GM12874 (cell line): ENCODE measurements at regions not wholly inside any gene's neighbourhood (a gene's known extent, or its start where the extent isn't known, plus 50 kb on each side); places are given as distances from the start of the nearest gene placed in this dataset.

Source experiments
- TF ChIP-seq, protein P1 (sequence below): IDR thresholded peaks from 2 replicates; pipeline ENCODE4 v1.5.1; 2011; ENCODE audit warnings: low read depth, mild to moderate bottlenecking, control low read depth, low read length, moderate library complexity; ENCODE audit not compliant: insufficient read depth

DNA sequence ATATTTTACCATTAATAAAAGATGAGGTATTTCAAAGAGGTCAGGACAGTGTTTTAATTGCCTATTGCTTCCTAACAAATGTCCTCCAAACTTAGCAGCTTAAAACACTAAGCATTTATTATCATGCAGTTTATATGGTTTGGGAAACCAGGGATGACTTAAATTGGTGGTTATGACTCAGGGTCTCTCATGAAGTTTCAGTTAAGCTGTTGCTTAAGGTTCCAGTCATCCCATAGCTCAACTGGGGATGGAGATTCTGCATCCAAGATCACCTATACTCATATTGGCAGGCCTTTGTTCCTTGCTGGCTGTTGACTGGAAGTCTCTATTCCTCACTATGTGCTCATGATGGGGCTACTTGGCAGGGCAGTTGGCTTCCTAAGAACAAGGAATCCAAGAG lies 1329.9 kb upstream of the GOT2 start:
- TF ChIP-seq, protein P1, sequence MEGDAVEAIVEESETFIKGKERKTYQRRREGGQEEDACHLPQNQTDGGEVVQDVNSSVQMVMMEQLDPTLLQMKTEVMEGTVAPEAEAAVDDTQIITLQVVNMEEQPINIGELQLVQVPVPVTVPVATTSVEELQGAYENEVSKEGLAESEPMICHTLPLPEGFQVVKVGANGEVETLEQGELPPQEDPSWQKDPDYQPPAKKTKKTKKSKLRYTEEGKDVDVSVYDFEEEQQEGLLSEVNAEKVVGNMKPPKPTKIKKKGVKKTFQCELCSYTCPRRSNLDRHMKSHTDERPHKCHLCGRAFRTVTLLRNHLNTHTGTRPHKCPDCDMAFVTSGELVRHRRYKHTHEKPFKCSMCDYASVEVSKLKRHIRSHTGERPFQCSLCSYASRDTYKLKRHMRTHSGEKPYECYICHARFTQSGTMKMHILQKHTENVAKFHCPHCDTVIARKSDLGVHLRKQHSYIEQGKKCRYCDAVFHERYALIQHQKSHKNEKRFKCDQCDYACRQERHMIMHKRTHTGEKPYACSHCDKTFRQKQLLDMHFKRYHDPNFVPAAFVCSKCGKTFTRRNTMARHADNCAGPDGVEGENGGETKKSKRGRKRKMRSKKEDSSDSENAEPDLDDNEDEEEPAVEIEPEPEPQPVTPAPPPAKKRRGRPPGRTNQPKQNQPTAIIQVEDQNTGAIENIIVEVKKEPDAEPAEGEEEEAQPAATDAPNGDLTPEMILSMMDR, result no peak

DNA sequence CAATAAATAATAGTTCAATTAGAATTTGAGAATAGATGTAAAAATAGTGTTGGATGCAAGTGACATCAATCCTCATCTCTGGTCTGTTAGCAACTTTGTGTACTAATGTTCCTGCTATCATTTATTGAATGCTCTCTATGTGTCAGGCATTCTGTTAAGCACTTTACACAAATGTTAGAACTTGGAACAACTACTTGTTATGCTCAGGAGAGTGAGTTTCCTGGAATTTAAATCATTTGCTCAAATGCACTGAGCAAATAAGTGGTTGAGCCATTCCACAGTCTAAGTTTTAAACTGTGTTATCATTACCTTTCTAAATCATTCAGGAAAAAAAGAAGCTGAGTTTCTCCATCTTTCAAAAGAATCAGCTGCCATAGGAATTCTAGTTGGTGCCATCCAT lies 1327.3 kb upstream of the GOT2 start:
- TF ChIP-seq, protein P1, result no peak

DNA sequence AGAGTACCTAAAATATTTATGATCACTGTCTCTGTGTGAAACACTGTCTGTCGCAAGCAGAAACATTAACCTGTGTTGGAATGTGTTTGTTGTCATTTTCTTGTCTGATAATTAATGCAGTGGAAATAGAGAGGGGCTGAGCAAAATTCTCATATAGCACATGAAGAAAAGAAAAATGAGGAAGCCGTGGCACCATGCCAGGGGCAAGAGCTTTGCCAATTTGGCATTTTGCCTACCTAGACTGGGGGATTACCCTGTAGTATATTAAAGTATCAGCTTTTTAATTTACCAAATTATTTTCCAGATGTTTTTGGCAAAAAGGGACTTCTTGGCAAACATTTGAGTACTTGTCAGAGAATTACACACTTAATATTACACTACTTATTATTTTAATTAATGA lies 1326.6 kb upstream of the GOT2 start:
- TF ChIP-seq, protein P1, result no peak

DNA sequence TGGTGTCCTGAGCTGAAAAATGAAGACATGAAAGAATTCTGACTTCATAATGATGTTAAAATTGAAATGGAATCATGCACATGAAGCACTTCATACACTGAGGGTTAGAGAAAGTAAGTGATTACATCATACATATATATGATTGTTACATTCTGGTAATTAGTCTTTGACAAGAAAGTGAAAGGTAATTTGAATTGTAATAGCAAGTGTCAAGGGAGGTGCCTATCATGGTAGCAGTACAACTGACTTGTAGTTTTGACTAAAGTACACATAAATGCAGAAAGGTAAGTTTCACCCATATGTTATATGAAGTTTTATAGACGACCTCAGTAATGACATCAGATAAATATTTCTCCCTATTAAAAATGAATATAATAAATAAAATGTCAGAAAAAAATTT lies 1325.0 kb upstream of the GOT2 start:
- TF ChIP-seq, protein P1, result no peak

DNA sequence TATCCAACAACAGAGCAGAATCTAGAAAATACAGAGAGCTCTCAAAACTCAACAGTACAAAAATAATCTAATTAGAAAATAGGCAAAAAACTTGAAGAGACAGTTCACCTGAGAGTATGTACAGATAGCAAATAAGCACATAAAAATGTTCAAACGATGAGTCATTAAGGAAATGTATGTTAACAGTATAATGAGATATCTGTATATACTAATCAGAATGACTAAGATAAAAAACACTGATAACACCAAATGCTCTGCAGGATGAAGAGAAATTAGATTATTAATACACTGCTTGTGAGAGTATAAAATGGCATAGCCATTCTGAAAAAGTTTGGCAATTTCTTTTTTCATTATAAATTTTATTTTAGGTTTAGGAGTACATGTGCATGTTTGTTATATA lies 1307.6 kb upstream of the GOT2 start:
- TF ChIP-seq, protein P1, result no peak

DNA sequence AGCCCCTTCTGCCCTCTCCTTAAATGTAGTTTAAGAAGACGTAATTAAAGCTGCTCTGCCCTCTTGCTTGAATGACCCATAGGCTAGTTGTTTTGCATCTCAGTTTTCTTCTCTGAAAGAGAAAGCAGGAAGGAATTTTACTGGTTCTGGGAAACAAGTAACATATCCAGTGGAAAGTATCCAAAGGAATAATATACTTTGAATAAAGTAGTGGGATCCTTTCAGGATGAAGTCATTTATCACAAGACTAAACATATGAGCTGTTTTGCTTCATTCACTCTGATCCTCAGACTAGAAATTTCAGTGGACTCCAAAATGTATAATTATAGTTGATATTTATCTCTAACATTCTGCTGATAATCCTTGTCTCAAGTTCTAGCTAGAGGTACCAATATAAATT lies 1297.6 kb upstream of the GOT2 start:
- TF ChIP-seq, protein P1, result no peak

DNA sequence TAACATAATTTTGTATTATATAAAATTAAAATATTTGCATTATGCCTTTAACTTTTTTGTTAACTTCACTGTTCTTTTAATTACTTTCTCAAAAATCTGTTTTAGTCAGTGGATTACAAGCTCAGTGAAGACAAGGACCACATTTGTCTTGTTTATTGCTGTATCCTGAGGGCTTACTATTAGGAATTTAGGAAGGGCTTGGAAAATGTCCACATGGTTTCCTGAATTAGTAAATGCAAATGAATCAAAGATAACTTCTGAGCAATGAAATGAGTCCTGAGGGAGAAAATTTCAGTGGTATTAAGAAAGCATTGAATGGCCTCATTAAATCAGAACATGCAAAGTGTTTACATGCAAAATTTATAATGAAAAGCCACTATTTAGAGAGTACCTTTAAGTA lies 1293.2 kb upstream of the GOT2 start:
- TF ChIP-seq, protein P1, result no peak

DNA sequence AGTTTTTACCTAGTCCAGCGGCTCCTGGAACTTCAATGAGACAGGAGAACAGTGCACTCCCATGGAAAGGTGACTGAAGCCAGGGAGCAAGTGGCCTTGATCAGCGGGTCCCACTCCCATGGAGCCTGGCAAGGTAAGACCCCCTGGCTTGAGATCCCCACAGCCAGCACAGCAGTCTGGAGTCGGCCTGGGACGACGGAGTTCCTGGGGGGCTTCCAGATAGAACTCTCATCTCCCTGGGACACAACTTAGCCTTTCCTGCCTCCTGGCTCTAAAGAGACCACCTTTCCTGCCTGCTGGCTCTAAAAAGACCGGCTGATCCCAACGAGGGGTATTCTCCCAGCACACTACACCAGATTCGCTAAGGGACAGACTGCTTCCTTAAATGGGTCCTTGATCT lies 1279.0 kb upstream of the GOT2 start:
- TF ChIP-seq, protein P1, result no peak
